Smooth muscle cell (in vitro differentiated cells): ENCODE measurements at regions not wholly inside any gene's neighbourhood (a gene's known extent, or its start where the extent isn't known, plus 50 kb on each side); places are given as distances from the start of the nearest gene placed in this dataset.

Source experiments
- DNase-seq: peaks from one replicate; lab custom pipeline; 2025; ENCODE audit not compliant: unreplicated experiment; lab: John Stamatoyannopoulos, UW
- H2AFZ ChIP-seq: fragments of 200-600 bp; sonication (generic); 2 replicates; pipeline ENCODE4 v1.6.0; 2016; ENCODE audit warnings: antibody characterized with exemption, low read depth, mild to moderate bottlenecking
- H3F3A ChIP-seq: fragments of 200-600 bp; sonication (generic); 2 replicates; pipeline ENCODE4 v1.6.0; 2017; ENCODE audit warnings: antibody characterized with exemption, low read depth
- H3K27ac ChIP-seq: fragments of 200-600 bp; sonication (generic); 2 replicates; pipeline ENCODE4 v1.5.1; 2016; ENCODE audit warnings: low read depth, mild to moderate bottlenecking
- H3K27me3 ChIP-seq: fragments of 200-600 bp; sonication (generic); 2 replicates; pipeline ENCODE4 v1.6.1; 2016; ENCODE audit warnings: low read depth, mild to moderate bottlenecking
- H3K36me3 ChIP-seq: fragments of 200-600 bp; sonication (generic); 2 replicates; pipeline ENCODE4 v1.5.1; 2016; ENCODE audit warnings: low read depth
- H3K4me1 ChIP-seq: fragments of 200-600 bp; sonication (generic); 2 replicates; pipeline ENCODE4 v1.5.1; 2016; ENCODE audit warnings: low read depth
- H3K4me2 ChIP-seq: fragments of 200-600 bp; sonication (generic); 2 replicates; pipeline ENCODE4 v1.6.0; 2016; ENCODE audit warnings: mild to moderate bottlenecking
- H3K4me3 ChIP-seq: fragments of 200-600 bp; sonication (generic); 2 replicates; pipeline ENCODE4 v1.5.1; 2016; ENCODE audit warnings: mild to moderate bottlenecking
- H3K79me2 ChIP-seq: fragments of 200-600 bp; sonication (generic); 2 replicates; pipeline ENCODE4 v1.6.0; 2016; ENCODE audit warnings: low read depth, mild to moderate bottlenecking
- H3K9ac ChIP-seq: fragments of 200-600 bp; sonication (generic); 2 replicates; pipeline ENCODE4 v1.6.0; 2016; ENCODE audit warnings: low read depth
- H3K9me3 ChIP-seq: fragments of 200-600 bp; sonication (generic); replicated peaks from 2 replicates; pipeline ENCODE4 v1.5.1; 2016; ENCODE audit warnings: low read depth
- H4K20me1 ChIP-seq: fragments of 200-600 bp; sonication (generic); 2 replicates; pipeline ENCODE4 v1.6.0; 2016; ENCODE audit warnings: low read depth
- CTCF ChIP-seq: fragments of 200-600 bp; sonication (generic); IDR thresholded peaks from 2 replicates; pipeline ENCODE4 v1.5.1; 2017; ENCODE audit warnings: borderline replicate concordance, mild to moderate bottlenecking, antibody characterized with exemption; ENCODE audit not compliant: insufficient read depth, poor library complexity, severe bottlenecking
- WGBS: methylation state at CpG from one replicate; pipeline ENCODE4 v1.1.7; 2016; ENCODE audit warnings: low lambda C conversion rate; 5-methylcytosine and 5-hydroxymethylcytosine counted together

DNA sequence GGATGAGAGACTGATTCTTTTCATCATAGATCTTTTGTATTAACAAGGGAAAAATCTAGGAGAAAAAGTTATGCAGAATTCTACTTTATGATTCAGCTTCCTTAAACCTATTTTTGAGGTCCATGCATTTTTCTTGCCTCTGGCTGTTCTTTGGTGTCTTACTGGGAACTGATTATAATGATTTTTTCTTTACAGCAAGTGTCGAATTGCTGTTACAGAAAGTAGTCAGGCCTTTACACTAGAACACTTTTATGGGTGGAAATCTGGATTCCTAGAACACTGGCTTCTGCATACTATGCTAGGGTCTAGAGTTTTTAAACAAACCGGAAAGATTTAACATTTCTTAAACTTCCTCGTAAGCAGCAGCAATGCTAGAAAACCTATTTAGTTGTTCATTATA is 302.6 kb downstream of the NUP35 start:
- H3K4me2 ChIP-seq, result no peak overlapping the region
- no peaks in the 10 kb centered on the region for H3K36me3 ChIP-seq
- no peaks in the 10 kb centered on the region for H4K20me1 ChIP-seq
- H3K4me1 ChIP-seq, result no peaks in the 10 kb centered on the region
- DNase-seq, result no peak
- no peaks in the 10 kb centered on the region for H3K27me3 ChIP-seq
- no peak overlapping the region for H2AFZ ChIP-seq
- WGBS, result 89% methylated on average over 3 of the region's 3 CpGs
- no peak overlapping the region for H3K4me3 ChIP-seq
- no peaks in the 10 kb centered on the region for H3K9me3 ChIP-seq
- TF ChIP-seq CTCF, result no peak
- H3F3A ChIP-seq, result no peaks in the 10 kb centered on the region
- no peaks in the 10 kb centered on the region for H3K79me2 ChIP-seq
- H3K9ac ChIP-seq, result no peak overlapping the region
- H3K27ac ChIP-seq, result no peak overlapping the region

DNA sequence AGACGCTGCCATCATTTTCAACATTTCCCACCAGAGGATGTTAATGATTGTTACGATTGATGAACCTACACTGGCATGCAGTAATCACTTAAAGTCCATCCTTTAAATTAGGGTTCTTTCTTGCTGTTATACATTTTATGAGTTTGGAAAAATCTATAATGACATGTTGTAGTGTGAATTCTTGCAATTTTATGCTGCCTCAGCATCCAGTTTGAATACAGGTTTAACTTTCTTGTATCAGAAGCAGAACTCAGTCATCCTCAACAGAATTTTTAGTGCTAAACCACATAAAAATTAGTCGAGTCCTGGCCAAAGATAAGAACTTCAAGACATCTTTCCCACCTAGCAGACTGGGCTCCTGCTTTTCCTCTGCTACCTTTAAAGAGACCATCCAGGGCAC is 303.3 kb downstream of the NUP35 start:
- Histone ChIP-seq H3K79me2 (no peaks in the 10 kb centered on the region), H4K20me1 (no peaks in the 10 kb centered on the region), H3K4me2 (no peak overlapping the region), H3K4me1 (no peaks in the 10 kb centered on the region), H3K9me3 (no peaks in the 10 kb centered on the region), H3F3A (no peaks in the 10 kb centered on the region), H3K9ac (no peak overlapping the region), H2AFZ (no peak overlapping the region), H3K4me3 (no peak overlapping the region), H3K27me3 (no peaks in the 10 kb centered on the region), H3K36me3 (no peaks in the 10 kb centered on the region), H3K27ac (no peak overlapping the region)
- TF ChIP-seq CTCF, result no peak
- DNase-seq, result no peak
- WGBS, result 91% methylated on average over 3 of the region's 3 CpGs

DNA sequence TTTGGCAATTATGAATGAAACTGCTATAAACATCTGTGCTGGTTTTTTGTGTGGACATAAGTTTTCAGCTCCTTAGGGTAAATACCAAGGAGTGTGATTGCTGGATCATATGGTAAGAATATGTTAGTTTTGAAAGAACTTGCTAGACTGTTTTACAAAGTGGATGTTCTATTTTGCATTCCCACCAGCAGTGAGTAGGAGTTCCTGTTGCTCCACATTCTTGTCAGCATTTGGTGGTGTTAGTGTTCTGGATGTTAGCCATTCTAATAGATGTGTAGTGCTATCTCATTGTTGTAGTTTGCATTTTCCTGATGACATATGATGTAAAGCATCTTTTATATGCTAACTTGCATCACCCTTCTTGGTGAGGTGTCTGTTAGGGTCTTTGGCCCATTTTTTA is 304.6 kb downstream of the NUP35 start:
- Histone ChIP-seq H3K27ac (no peak overlapping the region), H3K36me3 (no peaks in the 10 kb centered on the region), H3K9ac (no peak overlapping the region), H3K4me2 (no peak overlapping the region), H3F3A (no peaks in the 10 kb centered on the region), H3K79me2 (no peaks in the 10 kb centered on the region), H3K4me1 (no peaks in the 10 kb centered on the region), H3K9me3 (no peaks in the 10 kb centered on the region), H4K20me1 (no peaks in the 10 kb centered on the region), H2AFZ (no peak overlapping the region), H3K4me3 (no peak overlapping the region), H3K27me3 (no peaks in the 10 kb centered on the region)
- DNase-seq, result no peak
- TF ChIP-seq CTCF, result no peak

DNA sequence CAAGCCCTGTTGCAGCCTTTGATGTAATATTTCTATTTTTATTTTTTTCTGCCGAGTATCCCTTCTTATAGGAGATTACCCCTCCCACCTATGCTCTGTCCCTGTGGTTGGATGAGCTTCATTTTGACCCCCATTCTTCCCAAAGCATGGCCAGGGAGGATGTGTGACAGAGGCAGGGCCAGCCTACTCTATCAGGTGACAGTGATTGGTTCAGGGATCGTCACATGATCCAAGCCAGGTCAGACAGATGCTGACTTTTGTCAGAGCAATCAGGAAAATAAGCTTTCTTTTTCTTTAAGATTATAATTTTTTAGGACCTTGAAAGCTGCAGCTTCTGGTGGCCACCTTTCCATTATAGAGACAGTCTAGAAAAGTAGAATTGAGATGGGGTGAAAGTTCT is 314.3 kb downstream of the NUP35 start:
- Histone ChIP-seq H2AFZ (no peak overlapping the region), H3K36me3 (no peaks in the 10 kb centered on the region), H3K27me3 (no peaks in the 10 kb centered on the region), H3K4me1 (no peaks in the 10 kb centered on the region), H3F3A (no peaks in the 10 kb centered on the region), H3K79me2 (no peaks in the 10 kb centered on the region), H3K4me3 (no peak overlapping the region), H3K4me2 (no peak overlapping the region), H3K9ac (no peak overlapping the region), H4K20me1 (no peaks in the 10 kb centered on the region), H3K27ac (no peak overlapping the region), H3K9me3 (no peaks in the 10 kb centered on the region)
- no peak for DNase-seq
- TF ChIP-seq CTCF, result no peak
- 84% methylated on average over 2 of the region's 2 CpGs for WGBS
